Stimulated activated CD8-positive, alpha-beta memory T cell treated with anti-CD3 and anti-CD28 coated beads, Interleukin-12 subunit alpha, Interleukin-12 subunit beta, amount 100 ng/mL, for 24 hours (primary cell): ENCODE measurements at regions not wholly inside any gene's neighbourhood (a gene's known extent, or its start where the extent isn't known, plus 50 kb on each side); places are given as distances from the start of the nearest gene placed in this dataset.

Source experiments
- DNase-seq: peaks from one replicate; pipeline ENCODE4 v3.0.0-alpha.2; 2020; ENCODE audit errors: extremely low read depth

- DNase-seq: no peak
These were observed 102.7 kb upstream of the MAP1LC3B2 start for GRCh38 chr12:116456330-116457082.

- no peak for DNase-seq
These were observed 100.7 kb upstream of the MAP1LC3B2 start for GRCh38 chr12:116458492-116458891.

- DNase-seq: no peak
These were observed 99.9 kb upstream of the MAP1LC3B2 start for GRCh38 chr12:116459011-116459875.

GRCh38 chr12:116459916-116460663 lies 99.1 kb upstream of the MAP1LC3B2 start:
- no peak for DNase-seq

GRCh38 chr12:116461060-116461459 lies 98.1 kb upstream of the MAP1LC3B2 start:
- DNase-seq: no peak

- DNase-seq: no peak
These were observed 95.8 kb upstream of the MAP1LC3B2 start for GRCh38 chr12:116463366-116463765.

- DNase-seq: no peak
These were observed 93.8 kb upstream of the MAP1LC3B2 start for GRCh38 chr12:116465407-116465806.

- DNase-seq: no peak
These were observed 93.3 kb upstream of the MAP1LC3B2 start for GRCh38 chr12:116465856-116466255.

- no peak for DNase-seq
These were observed 92.6 kb upstream of the MAP1LC3B2 start for GRCh38 chr12:116466536-116466935.

GRCh38 chr12:116469344-116469743 lies 89.8 kb upstream of the MAP1LC3B2 start:
- DNase-seq: no peak

- no peak for DNase-seq
These were observed 87.6 kb upstream of the MAP1LC3B2 start for GRCh38 chr12:116471544-116471943.

- DNase-seq: no peak
These were observed 87.0 kb upstream of the MAP1LC3B2 start for GRCh38 chr12:116472193-116472592.

GRCh38 chr12:116473416-116473815 lies 85.8 kb upstream of the MAP1LC3B2 start:
- DNase-seq: no peak

GRCh38 chr12:116474331-116474730 lies 84.8 kb upstream of the MAP1LC3B2 start:
- DNase-seq: no peak

GRCh38 chr12:116474899-116475298 lies 84.3 kb upstream of the MAP1LC3B2 start:
- DNase-seq: no peak

- DNase-seq: no peak
These were observed 82.9 kb upstream of the MAP1LC3B2 start for GRCh38 chr12:116476227-116476822.

- DNase-seq: no peak
These were observed 80.9 kb upstream of the MAP1LC3B2 start for GRCh38 chr12:116478243-116478773.

- DNase-seq: no peak
These were observed 78.9 kb upstream of the MAP1LC3B2 start for GRCh38 chr12:116480210-116480810.

- DNase-seq: no peak
These were observed 77.5 kb upstream of the MAP1LC3B2 start for GRCh38 chr12:116481726-116482125.

- DNase-seq: no peak
These were observed 77.0 kb upstream of the MAP1LC3B2 start for GRCh38 chr12:116482179-116482578.

- DNase-seq: no peak
These were observed 76.3 kb upstream of the MAP1LC3B2 start for GRCh38 chr12:116482859-116483258.
